Activated CD4-positive, alpha-beta T cell treated with anti-CD3 and anti-CD28 coated beads for 36 hours (primary cell): ENCODE measurements at regions not wholly inside any gene's neighbourhood (a gene's known extent, or its start where the extent isn't known, plus 50 kb on each side); places are given as distances from the start of the nearest gene placed in this dataset.
A peak's percentile ranks its signal among the peaks of the same experiment; 100 is the strongest.
"Not testable (repeated sequence)": the region's sequence is repeated elsewhere in the genome, so short reads cannot be mapped to it uniquely, and the experiment has no call there.

ENCODE experiments used
- ATAC-seq: fragments of 200-7000 bp; cut with Tn5 transposase; one replicate; pipeline ENCODE4 v1.10.0; 2021; ENCODE audit warnings: mild to moderate bottlenecking, moderate library complexity
- CTCF ChIA-PET: fragments of 350-600 bp; sonication (Branson Sonifier 250); formaldehyde crosslinking; loops from one replicate; lab custom pipeline; 2021; ENCODE audit warnings: antibody characterized with exemption; lab: Charles Lee
- POLR2A ChIA-PET: fragments of 350-600 bp; sonication (Branson Sonifier 250); formaldehyde crosslinking; loops from one replicate; lab custom pipeline; 2021; ENCODE audit warnings: antibody characterized with exemption, inconsistent platforms; lab: Charles Lee
- DNase-seq: peaks from one replicate; pipeline ENCODE4 v3.0.0-alpha.2; 2020
- H3K27ac Mint-ChIP-seq: one replicate; pipeline ENCODE4 v1.8.0; 2021; ENCODE audit warnings: mixed read lengths
- H3K27me3 Mint-ChIP-seq: one replicate; pipeline ENCODE4 v1.8.0; 2021; ENCODE audit warnings: mixed read lengths
- H3K36me3 Mint-ChIP-seq: one replicate; pipeline ENCODE4 v1.8.0; 2021; ENCODE audit warnings: low read depth, mixed read lengths
- H3K4me1 Mint-ChIP-seq: one replicate; pipeline ENCODE4 v1.8.0; 2021; ENCODE audit warnings: mixed read lengths
- H3K4me3 Mint-ChIP-seq: one replicate; pipeline ENCODE4 v1.8.0; 2021; ENCODE audit warnings: mild to moderate bottlenecking, moderate library complexity, mixed read lengths
- H3K9me3 Mint-ChIP-seq: one replicate; pipeline ENCODE4 v1.8.0; 2021; ENCODE audit warnings: low read depth, mixed read lengths
- intact Hi-C, 2 experiments: fragments of 100-400 bp; cut with DNase I in 1 of 2; cut with micrococcal nuclease in 1 of 2; formaldehyde crosslinking; loops; one replicate each; pipeline versions ENCODE4 v1.14.2 to v1.15.1; 2022 to 2024; cut with DNase I, micrococcal nuclease

GRCh38 chr14:38047195-38047902 is 160.4 kb upstream of the SSTR1 start:
- Mint-ChIP-seq H3K27ac (no peak overlapping the region), H3K4me1 (no peaks in the 10 kb centered on the region), H3K4me3 (no peak overlapping the region), H3K36me3 (peaks cover 1% of the 10 kb centered on the region), H3K9me3 (peaks cover 16% of the 10 kb centered on the region), H3K27me3 (no peaks in the 10 kb centered on the region)
- ATAC-seq: no peak
- POLR2A ChIA-PET: no interaction called here
- intact Hi-C loops: no loop called here
- DNase-seq: no peak
- CTCF ChIA-PET: no interaction called here

DNA sequence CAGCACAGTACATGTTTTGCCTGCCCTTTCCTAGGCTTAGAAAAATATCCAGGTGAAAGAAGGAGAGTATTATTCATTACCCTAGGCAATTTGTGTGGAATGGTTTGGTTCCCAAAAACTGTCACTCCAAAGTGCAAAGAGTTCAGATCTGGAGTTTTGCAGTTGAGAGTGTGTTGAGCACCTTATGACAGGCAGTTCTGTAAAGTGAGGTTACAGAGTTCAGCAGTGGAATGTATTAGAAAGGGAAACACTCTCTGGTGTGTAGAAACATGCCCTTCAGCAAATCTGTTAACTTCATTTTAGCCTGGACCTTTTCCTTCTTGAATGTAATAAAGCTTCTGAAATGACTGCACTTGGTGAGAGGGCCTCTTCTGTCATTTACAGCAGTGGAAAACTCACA is 154.0 kb upstream of the SSTR1 start:
- intact Hi-C loops: no loop called here
- ATAC-seq: no peak

GRCh38 chr14:38056270-38056669 is 151.4 kb upstream of the SSTR1 start:
- H3K27me3 Mint-ChIP-seq: no peaks in the 10 kb centered on the region
- ATAC-seq (no peak), DNase-seq (no peak)
- CTCF ChIA-PET: no interaction called here
- intact Hi-C loops: no loop called here
- POLR2A ChIA-PET: no interaction called here
- no peaks in the 10 kb centered on the region for H3K4me1 Mint-ChIP-seq
- no peak overlapping the region for H3K27ac Mint-ChIP-seq
- H3K4me3 Mint-ChIP-seq: no peak overlapping the region
- H3K9me3 Mint-ChIP-seq: peaks cover 7% of the 10 kb centered on the region
- H3K36me3 Mint-ChIP-seq: no peaks in the 10 kb centered on the region

More for the DNA sequence above, 154.0 kb upstream of the SSTR1 start:
- no peaks in the 10 kb centered on the region for H3K27me3 Mint-ChIP-seq
- H3K4me1 Mint-ChIP-seq: no peaks in the 10 kb centered on the region
- peaks cover 7% of the 10 kb centered on the region for H3K9me3 Mint-ChIP-seq
- ChIA-PET CTCF (no interaction called here), POLR2A (no interaction called here)
- H3K27ac Mint-ChIP-seq: no peak overlapping the region
- no peak for DNase-seq
- H3K4me3 Mint-ChIP-seq: no peak overlapping the region
- H3K36me3 Mint-ChIP-seq: peaks cover 1% of the 10 kb centered on the region

GRCh38 chr14:38062223-38062622 is 145.5 kb upstream of the SSTR1 start:
- peaks cover 16% of the 10 kb centered on the region for H3K9me3 Mint-ChIP-seq
- H3K4me1 Mint-ChIP-seq: peaks cover 18% of the 10 kb centered on the region
- CTCF ChIA-PET, ATAC-seq, H3K4me3 Mint-ChIP-seq, intact Hi-C loops, POLR2A ChIA-PET, DNase-seq, H3K27me3 Mint-ChIP-seq, H3K36me3 Mint-ChIP-seq, H3K27ac Mint-ChIP-seq: not testable (repeated sequence)

GRCh38 chr14:38063711-38064320 is 143.9 kb upstream of the SSTR1 start:
- no peaks in the 10 kb centered on the region for H3K27me3 Mint-ChIP-seq
- no peak overlapping the region for H3K27ac Mint-ChIP-seq
- no peak overlapping the region for H3K4me3 Mint-ChIP-seq
- H3K9me3 Mint-ChIP-seq: peaks cover 16% of the 10 kb centered on the region
- H3K36me3 Mint-ChIP-seq: peaks cover 6% of the 10 kb centered on the region
- peaks cover 18% of the 10 kb centered on the region for H3K4me1 Mint-ChIP-seq
- intact Hi-C loops: no loop called here
- ChIA-PET POLR2A (no interaction called here), CTCF (no interaction called here)
- ATAC-seq (no peak), DNase-seq (no peak)

DNA sequence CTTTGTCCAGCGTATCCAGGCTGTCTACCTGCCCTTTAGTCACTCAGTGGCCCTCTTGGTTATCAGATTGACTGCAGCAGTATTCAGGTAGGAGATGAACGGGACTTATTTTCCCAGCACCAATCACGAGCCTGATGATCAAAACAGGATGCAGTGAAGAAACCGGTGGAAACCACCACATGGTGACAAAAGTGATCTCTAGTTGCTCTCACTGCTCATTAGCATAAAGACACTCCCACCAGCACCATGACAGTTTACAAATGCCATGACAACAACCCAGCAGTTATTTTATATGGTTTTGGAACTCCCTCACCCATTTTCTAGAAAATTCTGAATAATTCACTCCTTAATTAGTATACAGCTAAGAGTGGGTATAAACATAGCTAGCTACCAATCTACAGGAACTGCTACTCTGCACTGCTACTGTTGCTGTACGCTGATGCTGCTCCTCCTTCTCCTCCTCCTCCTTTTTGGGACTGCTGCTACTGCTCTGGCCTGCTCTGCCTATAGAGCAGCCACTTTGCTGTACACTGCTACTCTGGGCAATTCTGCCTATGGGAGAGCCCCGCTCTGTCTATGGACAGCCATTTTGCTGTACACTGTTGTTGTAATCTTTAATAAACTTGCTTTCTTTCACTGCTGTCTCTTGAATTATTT is 142.5 kb upstream of the SSTR1 start:
- peak overlapping the region; percentile 72 for H3K27ac Mint-ChIP-seq
- H3K4me1 Mint-ChIP-seq: peaks cover 27% of the 10 kb centered on the region
- no peaks in the 10 kb centered on the region for H3K27me3 Mint-ChIP-seq
- POLR2A ChIA-PET: no interaction called here
- peaks cover 11% of the 10 kb centered on the region for H3K9me3 Mint-ChIP-seq
- peak; percentile 93 for ATAC-seq
- intact Hi-C loops: no loop called here
- peak overlapping the region; percentile 51 for H3K4me3 Mint-ChIP-seq
- H3K36me3 Mint-ChIP-seq: peaks cover 6% of the 10 kb centered on the region
- peak; percentile 64 for DNase-seq
- CTCF ChIA-PET: no interaction called here

DNA sequence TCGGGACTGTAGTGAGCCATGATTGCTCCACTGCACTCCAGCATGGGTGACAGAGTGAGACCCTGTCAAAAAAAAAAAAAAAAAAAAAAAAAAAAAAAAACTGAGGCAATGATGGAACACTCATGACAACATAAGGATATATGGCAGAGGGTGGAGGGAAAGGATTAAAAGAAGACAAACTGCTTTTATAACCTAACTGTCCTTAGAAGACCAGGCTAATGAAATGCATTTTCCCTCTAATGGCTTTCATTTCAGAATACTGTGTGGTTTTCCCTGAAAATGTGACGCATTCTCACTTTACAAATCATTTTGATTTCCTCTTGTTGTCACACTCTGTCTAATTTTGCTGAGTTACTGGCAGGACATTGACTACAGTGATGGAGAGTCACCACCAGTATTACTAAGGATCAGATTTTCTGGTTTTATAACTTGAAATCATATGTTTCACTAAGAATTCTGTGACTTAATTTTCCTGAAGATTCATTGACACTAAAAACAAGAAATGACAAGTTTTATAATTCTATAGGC is 137.6 kb upstream of the SSTR1 start:
- H3K27ac Mint-ChIP-seq: no peak overlapping the region
- ChIA-PET POLR2A (no interaction called here), CTCF (no interaction called here)
- H3K27me3 Mint-ChIP-seq: no peaks in the 10 kb centered on the region
- peaks cover 57% of the 10 kb centered on the region for H3K4me1 Mint-ChIP-seq
- H3K36me3 Mint-ChIP-seq: no peaks in the 10 kb centered on the region
- H3K4me3 Mint-ChIP-seq: no peak overlapping the region
- DNase-seq (no peak), ATAC-seq (peak; percentile 25)
- H3K9me3 Mint-ChIP-seq: peaks cover 2% of the 10 kb centered on the region
- intact Hi-C loops: loop anchor here in 1 of 2 experiments (10.0 kb wide), 1 partner anchor 475 kb away; the partner anchor contains the start of genes FOXA1 and TTC6

DNA sequence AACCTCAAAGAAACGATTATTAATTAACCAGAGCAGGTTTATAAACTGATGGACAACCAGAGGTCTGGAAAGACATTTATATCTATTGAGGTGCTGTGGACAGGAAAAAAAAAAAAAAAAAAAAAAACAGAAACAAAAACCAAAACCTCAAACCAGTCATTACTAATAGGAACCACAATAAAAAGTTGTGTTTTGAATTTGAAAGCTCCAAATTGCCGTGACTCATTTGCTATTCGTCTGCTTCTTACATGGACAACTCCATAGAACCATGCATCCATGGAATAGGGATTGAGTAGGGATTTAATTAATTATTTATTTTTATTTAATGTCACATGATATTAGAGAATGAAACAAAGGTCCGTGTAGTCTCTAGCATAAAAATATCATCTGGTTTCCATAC is 134.1 kb upstream of the SSTR1 start:
- intact Hi-C loops: loop anchor here in 1 of 2 experiments (2.0 to 10.0 kb wide), 2 partner anchors 33 to 479 kb away; partner anchors contain the start of genes FOXA1 and TTC6
- ChIA-PET CTCF (no interaction called here), POLR2A (no interaction called here)
- Mint-ChIP-seq H3K36me3 (no peaks in the 10 kb centered on the region), H3K27me3 (no peaks in the 10 kb centered on the region), H3K27ac (no peak overlapping the region), H3K9me3 (peaks cover 2% of the 10 kb centered on the region), H3K4me3 (no peak overlapping the region), H3K4me1 (peaks cover 59% of the 10 kb centered on the region)
- ATAC-seq: peak; percentile 29
- DNase-seq: no peak

DNA sequence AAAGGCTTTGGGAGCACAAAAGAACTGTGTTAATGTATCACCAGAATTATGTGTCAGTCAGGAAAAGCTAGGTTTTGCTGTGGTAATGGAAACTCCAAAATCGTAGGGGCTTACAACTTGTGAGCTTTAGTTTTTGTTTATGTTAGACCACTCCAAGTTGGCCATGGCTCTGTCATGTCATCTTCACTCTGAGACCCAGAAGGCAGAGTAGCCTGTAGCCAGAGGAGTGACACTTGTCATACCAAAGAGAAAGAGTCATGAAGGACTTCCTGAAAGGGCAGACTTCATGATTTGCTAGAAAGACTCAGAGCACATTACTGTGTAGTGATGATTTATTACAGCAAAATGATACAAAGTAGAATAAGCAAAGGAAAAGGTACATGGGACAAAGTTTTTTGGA is 133.6 kb upstream of the SSTR1 start:
- ATAC-seq (peak; percentile 55), DNase-seq (no peak)
- no peak overlapping the region for H3K4me3 Mint-ChIP-seq
- POLR2A ChIA-PET: no interaction called here
- no peaks in the 10 kb centered on the region for H3K36me3 Mint-ChIP-seq
- H3K4me1 Mint-ChIP-seq: peaks cover 64% of the 10 kb centered on the region
- no peaks in the 10 kb centered on the region for H3K27me3 Mint-ChIP-seq
- H3K9me3 Mint-ChIP-seq: peaks cover 2% of the 10 kb centered on the region
- CTCF ChIA-PET: no interaction called here
- H3K27ac Mint-ChIP-seq: no peak overlapping the region
- intact Hi-C loops: loop anchor here in 1 of 2 experiments (2.0 to 10.0 kb wide), 2 partner anchors 33 to 479 kb away; partner anchors contain the start of genes FOXA1 and TTC6

GRCh38 chr14:38074754-38075153 is 132.9 kb upstream of the SSTR1 start:
- no peak overlapping the region for H3K4me3 Mint-ChIP-seq
- intact Hi-C loops: loop anchor here in 1 of 2 experiments (2.0 to 10.0 kb wide), 2 partner anchors 32 to 480 kb away; partner anchors contain the start of genes FOXA1 and TTC6
- ATAC-seq (peak; percentile 24), DNase-seq (no peak)
- H3K36me3 Mint-ChIP-seq: no peaks in the 10 kb centered on the region
- ChIA-PET CTCF (no interaction called here), POLR2A (no interaction called here)
- peaks cover 63% of the 10 kb centered on the region for H3K4me1 Mint-ChIP-seq
- H3K27ac Mint-ChIP-seq: no peak overlapping the region
- no peaks in the 10 kb centered on the region for H3K27me3 Mint-ChIP-seq
- H3K9me3 Mint-ChIP-seq: peaks cover 2% of the 10 kb centered on the region

- Mint-ChIP-seq H3K36me3 (no peaks in the 10 kb centered on the region), H3K27ac (peak overlapping the region; percentile 16)
Observed at GRCh38 chr14:38078393-38078792, 129.3 kb upstream of the SSTR1 start.

More at GRCh38 chr14:38078393-38078792, 129.3 kb upstream of the SSTR1 start:
- DNase-seq: peak; percentile 35
- intact Hi-C loops: loop anchor here in 1 of 2 experiments (10.0 kb wide), 1 partner anchor 484 kb away; the partner anchor contains the start of genes FOXA1 and TTC6
- POLR2A ChIA-PET: no interaction called here
- peaks cover 45% of the 10 kb centered on the region for H3K4me1 Mint-ChIP-seq
- CTCF ChIA-PET: no interaction called here
- ATAC-seq: peak; percentile 42
- H3K9me3 Mint-ChIP-seq: peaks cover 2% of the 10 kb centered on the region
- H3K4me3 Mint-ChIP-seq: peak overlapping the region; percentile 28
- no peaks in the 10 kb centered on the region for H3K27me3 Mint-ChIP-seq
